AG08396 (cell line): ENCODE measurements at regions not wholly inside any gene's neighbourhood (a gene's known extent, or its start where the extent isn't known, plus 50 kb on each side); places are given as distances from the start of the nearest gene placed in this dataset.

Experiments
- DNase-seq: peaks from one replicate; pipeline ENCODE4 v3.0.0; 2012; ENCODE audit warnings: low spot score, mixed read lengths

DNA sequence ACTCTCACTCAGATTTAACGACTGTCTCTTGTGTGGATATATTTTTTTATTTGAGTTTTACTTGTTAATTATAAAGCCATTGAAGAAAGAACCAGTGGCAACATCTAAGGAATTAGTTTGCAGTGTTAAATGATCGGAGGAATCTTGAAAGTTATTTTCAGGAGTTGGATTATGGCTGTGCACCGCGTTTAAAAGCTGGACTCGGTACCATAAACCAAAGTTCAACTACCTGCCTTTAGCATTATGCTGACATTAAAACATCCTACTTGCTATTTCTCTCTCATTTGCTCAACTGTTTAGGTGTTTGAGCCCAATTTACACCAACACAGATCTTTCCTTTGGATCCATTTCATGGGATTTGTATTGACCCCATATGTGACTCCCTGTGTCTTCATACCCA lies 289.4 kb upstream of the SASH1 start:
- DNase-seq, result no peak

DNA sequence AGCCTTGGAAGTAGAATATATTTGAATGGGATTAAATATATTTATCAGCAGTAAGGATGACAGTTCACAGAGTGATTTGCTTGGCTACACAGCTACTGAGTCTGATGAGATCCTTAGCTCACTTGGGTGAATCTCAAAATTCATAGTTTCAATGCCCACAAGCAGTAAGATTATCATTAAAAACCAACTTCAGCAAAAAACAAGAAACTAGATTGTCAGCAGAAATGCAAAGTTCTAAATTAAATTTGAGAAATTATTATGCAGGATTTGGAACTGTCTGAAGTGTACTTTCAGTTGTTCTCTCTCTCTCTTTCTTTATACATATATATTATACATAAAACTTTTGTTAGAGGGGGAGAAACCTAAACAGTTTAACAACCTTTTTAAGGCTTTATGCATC lies 288.8 kb upstream of the SASH1 start:
- DNase-seq, result no peak

DNA sequence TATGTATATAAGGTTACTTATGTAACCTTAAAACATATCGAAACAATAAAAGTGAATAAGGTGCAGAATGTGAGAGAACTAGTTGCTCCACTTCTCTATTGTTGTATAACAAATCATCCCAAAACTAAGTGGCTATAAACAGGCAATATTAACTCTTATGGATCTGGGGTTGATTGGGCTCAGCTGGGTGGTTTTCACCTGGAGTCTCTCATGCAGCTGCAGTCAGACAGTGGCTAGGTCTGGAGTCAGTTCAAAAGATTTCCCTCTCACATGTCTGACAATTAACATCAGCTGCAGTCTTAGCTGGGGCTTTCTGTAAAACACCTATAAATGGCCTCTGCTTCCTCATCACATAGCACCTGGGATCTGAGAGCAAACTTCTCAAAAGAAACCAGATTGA lies 288.4 kb upstream of the SASH1 start:
- no peak for DNase-seq

DNA sequence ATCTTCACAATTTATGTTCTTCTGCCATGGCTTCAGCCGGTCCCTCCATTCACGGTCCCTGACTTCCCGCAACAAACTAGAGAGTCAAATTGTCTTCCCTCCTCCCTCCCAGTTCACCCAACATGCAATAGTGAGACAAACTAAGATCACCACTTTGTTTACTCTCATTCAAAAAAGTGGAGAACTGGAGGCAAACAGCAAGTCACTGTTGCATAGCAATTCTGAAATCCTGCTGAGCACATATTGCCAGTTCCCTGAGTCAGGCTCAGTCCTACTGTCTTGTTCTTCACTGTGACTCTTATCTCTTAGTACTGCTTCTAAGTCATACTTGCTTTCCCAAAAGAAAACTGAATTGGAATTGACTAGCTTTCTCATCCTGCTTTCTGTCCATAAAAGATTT lies 287.2 kb upstream of the SASH1 start:
- DNase-seq, result no peak

DNA sequence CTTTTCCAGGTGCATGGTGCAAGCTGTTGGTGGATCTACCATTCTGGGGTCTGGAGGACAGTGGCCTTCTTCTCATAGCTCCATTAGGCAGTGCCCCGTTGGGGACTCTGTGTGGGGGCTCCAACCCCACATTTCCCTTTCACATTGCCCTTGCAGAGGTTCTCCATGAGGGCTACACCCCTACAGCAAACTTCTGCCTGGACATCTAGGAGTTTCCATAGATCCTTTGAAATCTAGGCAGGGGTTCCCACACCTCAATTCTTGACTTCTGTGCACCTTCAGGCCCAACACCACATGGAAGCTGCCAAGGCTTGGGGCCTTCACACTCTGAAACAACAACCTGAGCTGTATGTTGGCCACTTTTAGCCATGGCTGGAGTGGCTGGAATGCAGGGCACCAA lies 282.8 kb upstream of the SASH1 start:
- no peak for DNase-seq

DNA sequence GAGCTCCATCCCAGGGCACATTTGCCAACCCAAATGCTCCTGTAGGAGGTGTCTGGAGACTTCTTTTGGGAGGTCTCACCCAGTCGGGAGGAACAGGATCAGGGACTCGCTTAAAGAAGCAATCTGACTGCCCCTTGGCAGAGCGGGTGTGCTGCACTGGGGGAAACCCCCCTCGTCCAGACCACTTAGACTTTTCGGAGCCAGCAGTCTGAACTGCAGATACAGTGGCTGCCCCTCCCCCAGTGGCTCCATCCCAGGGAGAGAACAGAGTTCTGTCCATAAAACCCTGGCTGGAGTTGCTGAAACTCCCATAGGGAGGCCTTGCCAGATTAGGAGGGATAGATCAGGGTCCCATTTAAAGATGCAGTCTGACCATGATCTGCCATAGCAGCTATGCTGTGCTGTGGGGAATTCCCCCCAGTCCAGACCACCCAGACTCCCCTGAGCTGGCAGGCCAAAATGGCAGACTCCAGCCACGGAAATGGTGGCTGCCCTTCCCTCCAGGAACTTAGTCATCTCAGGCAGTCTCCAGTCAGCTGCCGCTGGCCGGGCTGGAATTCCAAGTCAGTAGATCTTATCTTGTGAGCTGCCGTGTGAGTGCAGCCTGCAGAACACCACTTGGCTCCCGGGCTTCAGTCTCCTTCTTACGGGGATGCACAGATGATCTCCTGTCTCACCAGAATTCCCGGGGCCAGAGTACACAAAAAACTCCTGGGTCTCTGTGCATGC lies 278.1 kb upstream of the SASH1 start:
- peak; percentile 28 for DNase-seq

DNA sequence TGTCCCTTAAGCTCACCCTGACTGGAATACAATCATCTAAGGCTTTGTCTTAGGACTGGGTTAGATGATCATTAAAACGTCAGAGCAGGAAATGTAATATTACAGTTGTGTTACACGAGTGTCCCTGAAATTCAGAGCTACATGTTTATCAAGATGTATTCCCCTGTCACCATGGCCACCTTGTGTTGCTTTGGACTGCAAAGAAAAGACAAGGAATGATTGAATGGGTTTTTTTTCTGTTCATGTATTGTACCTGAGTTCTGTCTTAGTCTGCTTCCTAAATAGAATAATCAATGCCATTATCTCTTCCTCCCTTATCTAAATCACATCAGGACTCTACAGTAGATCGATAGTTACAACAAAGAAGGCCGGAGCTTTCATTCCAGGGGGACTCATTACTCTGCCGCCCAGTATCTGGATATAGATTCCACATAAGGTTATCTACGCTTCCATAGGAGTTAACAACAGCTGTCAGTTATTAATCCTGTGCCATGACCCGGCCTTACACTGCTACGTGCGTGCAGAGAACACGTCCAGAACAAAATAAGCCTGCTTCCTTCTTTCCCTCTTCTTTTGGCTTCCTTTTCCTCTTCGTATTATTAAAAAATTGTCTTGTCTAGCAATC lies 274.1 kb upstream of the SASH1 start:
- DNase-seq, result no peak

DNA sequence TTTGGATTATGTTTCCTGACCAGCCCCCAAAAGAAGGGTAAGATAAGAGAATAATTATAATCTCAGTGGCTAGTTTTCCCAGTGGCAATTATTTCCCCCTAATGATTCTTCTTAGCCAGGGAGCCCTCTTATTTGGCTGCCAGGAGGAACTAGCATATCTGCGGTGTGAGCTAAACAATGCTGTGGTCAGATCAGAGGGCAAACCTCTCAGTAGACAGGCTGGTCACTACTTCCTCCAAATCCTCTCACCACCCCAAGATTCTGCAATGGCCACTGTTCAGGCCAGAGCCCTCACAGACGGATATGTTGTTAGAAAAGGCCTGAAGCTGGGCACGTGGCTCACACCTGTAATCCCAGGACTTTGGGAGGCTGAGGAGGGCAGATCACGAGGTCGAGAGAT lies 273.4 kb upstream of the SASH1 start:
- no peak for DNase-seq

DNA sequence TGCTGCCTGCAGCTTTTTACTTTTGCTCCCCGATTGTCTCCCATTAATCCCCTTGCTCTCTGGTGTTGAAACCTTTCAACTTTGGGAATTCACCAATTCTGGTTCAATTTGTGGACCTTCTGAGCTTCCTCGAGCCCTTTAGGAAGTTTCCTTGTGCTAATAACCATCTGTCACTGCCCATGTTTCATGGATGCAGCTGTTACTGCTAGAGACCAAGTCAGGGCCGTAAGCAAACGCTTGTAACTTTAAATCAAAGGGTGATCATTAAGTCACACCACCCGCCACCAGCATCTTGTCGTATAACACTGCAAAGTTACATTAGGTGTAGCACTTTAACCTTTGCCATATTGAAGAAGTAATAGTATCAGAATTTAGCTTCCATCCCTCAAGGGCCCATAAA lies 268.3 kb upstream of the SASH1 start:
- DNase-seq, result no peak

DNA sequence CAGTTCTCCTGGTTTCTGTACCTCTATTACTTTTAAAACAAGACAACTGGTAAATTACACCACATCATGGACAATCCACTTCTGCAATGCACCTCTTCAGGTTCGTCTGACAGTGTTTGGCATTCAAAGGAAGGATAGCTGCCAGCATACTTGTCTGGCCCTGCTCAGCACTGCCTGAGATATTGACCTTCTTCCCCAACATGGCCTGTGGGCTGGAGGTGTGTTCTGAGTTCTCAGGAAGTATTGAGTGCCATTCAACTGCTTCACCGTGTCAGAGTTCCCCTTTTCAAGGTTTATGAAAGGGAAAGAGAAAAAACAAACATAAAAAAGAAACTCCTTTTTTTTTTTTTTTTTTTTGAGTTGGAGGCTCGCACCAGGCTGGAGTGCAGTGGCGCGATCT lies 267.9 kb upstream of the SASH1 start:
- no peak for DNase-seq

DNA sequence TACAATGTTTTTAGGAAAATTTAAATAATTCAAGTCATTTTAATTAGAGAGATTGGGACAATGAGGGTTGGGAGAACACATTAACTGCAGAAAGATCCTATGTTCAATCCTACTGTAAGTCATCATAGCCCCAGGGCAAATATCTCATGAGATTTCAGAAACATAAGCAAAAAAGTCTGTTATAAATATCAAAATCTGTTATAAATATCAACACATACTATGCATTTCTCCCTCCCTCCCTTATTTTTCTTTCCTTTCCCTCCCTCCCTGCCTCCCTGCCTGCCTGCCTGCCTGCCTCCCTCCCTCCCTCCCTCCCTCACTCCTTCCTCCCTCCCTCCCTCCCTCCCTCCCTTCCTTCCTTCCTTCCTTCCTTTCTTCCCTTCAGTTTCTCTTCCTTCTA lies 267.3 kb upstream of the SASH1 start:
- no peak for DNase-seq

DNA sequence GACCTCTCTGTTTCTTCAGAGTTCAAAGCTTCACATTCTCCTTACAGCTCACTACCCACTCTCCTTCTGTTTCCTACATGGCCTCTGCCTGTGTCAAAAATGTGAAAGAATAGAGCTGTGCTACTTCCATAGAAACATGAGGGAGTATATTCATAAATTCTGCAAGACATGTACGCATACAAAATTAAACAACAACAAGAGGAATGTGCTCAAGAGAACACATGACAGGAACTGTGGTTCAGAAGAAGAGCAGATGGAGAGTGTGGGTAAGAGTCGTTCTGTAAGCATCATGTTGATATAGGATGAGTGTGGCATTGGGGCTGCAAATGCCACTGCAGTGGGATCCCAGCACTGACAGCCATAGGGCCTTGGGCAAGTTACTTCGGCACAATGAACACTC lies 266.6 kb upstream of the SASH1 start:
- no peak for DNase-seq

DNA sequence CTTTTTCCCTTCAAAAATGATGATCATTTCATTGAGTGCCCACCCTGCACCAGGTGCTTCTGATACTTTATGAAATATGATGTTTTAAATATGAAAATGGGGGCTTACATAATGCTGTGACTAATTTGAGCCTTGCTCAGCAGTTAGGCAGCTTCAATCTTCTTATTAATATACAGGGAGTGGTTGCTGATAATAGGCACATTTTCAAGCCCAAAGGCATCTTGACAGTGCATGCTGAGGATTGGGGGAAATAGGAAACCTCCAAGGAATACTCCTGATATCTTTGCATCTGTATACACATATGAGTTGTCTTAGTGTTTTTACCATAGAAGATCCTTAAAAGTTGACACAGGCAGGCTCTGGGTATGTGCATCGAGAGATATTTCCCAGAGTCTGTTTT lies 262.3 kb upstream of the SASH1 start:
- DNase-seq, result no peak

DNA sequence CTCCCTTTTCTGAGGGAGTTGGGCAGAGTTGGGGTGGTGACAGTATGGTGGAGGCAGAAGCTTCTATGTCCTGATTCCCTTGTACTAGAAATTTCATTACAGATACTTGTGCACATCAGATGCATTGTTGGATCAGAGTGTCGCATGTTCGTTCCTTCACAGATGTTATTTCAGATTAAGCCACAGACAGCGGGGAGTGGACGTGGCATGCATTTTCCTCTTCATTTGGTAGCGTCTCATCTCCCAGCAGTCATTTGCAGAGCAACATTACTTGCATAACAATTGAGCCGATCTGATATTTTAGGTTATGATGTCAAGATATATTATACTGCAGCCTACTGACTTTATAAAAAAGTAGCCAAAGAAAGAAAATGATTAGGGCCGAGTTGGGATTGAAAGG lies 261.6 kb upstream of the SASH1 start:
- DNase-seq, result no peak

DNA sequence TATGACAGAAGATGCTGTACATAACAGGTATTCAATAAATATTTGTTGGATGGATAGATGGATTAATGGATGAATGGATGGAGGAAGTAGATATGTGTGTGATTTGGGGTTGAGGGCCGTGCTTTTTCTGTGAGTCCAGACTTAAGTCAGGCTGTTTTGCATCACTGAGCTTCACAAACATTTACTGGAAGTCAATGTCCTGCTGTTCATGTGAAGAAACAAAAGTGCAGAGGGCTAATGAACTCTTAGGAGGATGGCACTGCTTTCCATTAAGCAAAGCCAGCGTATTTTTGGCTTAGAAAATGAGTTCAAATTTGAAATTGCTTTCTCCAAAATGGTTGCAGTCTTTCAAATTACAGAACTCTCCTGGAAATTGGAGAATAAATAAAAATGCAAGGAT lies 260.6 kb upstream of the SASH1 start:
- DNase-seq, result no peak

DNA sequence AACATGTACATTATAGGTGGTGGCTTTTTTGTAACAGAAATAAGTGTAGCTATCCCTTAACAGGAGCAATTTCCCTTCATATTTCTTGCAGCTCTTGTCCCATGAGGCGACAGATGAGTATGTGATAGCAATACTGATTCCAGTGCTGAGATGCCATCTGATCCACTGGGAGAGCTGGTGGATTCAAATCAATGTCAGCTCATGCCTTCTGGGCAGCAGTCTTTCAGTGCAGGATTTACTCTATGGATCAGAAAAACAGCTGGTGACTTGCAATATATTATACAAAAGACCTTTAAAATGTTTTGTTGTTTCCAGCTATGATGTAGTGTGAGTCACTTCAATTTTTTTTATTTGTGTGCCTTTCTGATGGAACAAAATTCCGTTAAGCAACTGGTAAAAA lies 259.9 kb upstream of the SASH1 start:
- no peak for DNase-seq

DNA sequence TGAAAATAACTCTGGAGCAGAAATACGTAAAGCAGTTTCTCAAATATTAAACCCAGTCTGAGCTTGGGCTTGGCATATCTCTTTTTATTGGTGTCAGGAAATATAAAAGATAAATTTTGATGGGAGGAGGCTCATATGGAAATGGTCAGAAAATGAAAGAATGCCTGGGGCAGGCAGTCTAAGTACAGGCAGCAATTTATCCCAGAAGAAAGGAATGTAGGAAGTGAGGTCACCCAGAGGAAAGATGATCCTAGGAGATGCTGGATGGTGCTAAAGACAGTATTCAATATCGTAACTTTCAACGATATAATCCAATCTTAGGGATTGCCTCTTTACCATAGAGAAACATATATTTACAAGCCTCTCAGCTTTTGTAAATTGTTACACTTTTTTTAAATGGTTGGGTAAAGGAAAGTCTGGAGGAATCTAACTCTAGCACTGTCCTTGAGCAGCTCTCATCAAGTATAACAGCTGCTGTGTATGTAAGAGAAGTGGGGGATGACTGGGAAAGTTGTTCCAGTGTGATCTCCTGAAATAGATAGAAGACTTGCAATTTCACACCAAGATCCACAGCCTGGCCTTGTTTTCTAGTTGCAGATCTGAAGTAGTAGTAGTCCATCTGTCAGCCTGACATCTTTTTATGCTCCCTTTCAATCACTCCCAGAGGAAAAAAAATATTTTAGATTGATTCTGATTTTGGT lies 256.9 kb upstream of the SASH1 start:
- DNase-seq, result no peak

DNA sequence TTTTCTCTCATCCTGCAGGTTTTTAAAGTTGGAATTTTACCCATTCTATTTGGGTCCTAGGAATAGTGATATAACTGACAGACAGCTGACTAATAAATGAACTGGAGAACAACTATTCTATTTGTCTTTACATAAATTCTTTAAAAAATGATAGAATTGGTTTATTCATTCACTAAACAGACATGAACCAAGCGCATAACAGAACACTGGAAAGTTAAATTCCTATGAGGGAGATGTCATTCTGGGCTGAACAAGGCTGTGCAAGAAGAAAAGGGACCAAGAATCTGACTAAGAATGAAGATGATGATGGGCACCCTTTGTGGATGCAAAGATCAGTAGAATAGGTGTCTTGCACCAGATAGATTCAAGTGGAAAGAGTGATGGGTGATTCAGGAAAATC lies 256.3 kb upstream of the SASH1 start:
- no peak for DNase-seq

DNA sequence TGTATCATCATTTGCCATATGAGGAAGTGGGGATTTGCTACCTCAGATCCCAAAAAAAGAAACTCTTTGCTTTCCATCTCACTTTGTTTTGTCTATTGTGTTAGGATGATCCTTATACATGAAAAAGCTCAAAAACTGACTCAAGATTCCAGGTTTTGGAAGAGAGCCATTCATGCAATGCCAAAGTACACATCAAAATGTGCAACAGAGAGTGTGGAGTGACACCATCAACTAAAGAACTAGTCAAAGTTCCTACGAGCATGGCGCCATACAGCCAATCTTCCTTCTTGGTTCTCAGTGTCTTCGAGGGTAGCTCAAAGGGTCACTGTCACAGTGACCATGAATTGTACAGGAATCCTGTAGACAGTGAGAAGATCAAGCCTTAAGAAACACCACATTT lies 255.8 kb upstream of the SASH1 start:
- DNase-seq, result no peak

DNA sequence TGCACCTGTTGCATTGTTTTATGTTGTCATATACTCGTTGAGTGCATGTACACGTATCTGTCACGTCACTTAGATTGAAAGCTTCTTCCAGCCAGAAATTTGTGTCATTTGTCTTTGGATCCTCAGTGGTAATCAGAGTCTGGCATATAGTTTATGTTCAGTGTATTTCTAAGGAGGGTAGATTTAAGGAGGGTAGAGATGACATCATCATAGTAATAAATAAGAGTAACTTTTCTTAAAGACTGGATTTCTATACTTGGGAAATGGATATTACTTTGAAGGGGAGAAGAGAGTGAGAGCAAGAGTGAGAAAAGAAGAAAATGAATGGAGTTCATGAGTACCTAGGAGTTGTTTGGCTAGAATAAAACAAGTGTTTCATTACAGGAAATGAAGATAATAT lies 255.0 kb upstream of the SASH1 start:
- DNase-seq, result no peak

DNA sequence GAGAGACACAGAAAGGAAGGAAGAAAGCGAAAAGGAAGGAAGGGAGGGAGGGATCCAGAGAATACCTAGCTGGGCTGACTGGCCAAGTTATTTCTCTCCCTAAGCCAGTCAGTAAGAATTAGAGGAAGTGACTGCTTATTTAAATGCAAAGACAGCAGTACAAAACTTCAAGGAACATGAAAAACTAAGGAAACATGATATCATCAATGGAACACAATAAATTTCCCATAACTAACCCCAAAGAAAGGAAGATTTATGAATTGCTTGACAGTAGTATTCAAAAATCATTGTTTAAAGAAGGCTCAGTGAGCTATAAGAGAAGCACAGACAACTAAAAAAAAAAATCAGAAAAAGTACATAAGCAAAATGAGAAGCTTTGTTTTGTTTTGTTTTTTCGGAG lies 252.3 kb upstream of the SASH1 start:
- DNase-seq, result no peak

DNA sequence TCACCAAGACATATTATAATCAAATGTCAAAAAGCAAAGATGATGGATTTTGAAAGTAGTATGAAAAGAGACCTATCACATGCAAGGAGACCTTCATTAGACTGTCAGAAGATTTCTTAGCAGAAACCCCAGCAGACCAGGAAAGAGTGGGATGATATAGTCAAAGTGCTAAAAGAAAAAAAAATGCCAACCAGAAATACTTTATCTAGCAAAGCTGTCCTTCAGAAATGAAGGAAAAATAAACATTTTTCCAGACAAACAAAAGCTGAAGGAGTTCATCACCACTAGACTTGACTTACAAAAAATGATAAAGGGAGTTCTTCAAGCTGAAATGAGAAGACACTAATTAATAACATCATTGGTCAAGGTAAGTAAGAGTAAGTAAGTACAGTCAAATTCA lies 251.2 kb upstream of the SASH1 start:
- DNase-seq, result no peak

DNA sequence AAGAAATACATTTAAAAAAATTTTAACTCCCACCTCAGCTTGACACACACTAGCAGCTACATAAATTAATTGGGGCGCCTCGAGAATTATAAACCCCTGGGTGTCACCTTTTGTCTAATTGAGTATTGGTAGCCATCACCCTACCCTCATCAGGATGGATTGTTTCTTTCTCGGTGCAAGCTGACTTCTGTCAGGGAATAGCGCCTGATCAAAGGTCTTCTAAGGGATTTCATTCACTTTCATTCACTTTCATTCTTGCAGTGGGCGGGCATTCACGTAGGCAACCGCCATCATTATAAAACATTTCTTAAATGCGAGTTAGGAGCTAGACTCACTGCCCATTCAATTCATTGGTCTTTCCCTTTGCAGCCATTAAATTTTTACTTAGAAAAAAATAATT lies 239.2 kb upstream of the SASH1 start:
- no peak for DNase-seq

DNA sequence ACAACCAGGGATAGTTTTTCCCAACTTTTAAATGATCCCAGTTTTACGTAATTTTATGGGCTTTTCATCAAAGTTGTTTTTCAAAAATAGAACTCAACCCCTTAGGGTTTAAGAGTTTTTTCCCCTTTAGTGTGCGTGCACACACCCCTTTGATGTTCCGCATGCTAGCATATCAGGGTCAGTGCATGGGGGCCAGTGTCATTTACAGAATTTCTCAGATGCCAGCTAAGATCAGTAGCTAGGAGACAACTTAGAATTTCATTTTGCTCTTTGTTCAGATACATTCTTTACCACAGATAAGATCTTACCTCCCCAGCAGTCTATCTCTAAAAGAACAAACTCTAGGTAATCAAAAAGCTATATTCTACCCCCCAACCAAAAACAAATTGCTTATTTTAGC lies 238.5 kb upstream of the SASH1 start:
- no peak for DNase-seq
